ENCODE measurements at regions not wholly inside any gene's neighbourhood (a gene's known extent, or its start where the extent isn't known, plus 50 kb on each side); places are given as distances from the start of the nearest gene placed in this dataset.

DNA sequence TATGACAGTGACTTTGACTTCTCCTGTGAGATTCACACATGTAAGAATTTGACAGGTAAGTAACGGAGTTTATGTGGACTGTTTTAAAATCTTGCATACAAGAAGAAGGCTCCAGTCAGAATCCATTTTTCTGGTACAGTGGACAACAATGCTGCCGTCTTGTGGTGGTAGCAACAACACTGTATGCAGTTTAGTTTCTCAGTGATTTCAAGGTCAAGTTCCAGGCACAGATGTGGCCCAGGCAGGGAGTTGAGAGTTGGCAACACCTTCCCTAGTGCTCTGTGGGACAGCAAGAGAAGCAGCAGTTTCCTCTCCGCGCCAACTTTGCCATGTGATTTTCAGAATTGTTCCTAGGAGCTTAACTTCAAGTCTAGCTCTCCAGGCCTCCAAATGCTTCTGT, 56.0 kb upstream of the STPG2 start:
- no peaks in the 10 kb centered on the region for H3K27me3 ChIP-seq (ENCODE audit: control insufficient read depth, insufficient read depth, low read length)
- no peak overlapping the region for H3K4me3 ChIP-seq (ENCODE audit: low read depth, low read length)
- DNase-seq (ENCODE audit: low read depth) = no peak
- H3K36me3 ChIP-seq (ENCODE audit: control insufficient read depth, insufficient read depth, low read length) = no peaks in the 10 kb centered on the region
- ChIA-PET POLR2A (no interaction called here), CTCF (no interaction called here)
- no peak for TF ChIP-seq CTCF (IDR thresholded peaks at IDR 0.05; ENCODE audit: insufficient read depth, low read depth, low read length)

- ChIA-PET CTCF (no interaction called here), POLR2A (no interaction called here)
- H3K4me3 ChIP-seq (ENCODE audit: low read depth, low read length) = no peak overlapping the region
Measured at GRCh38 chr4:98195005-98195404, 51.7 kb upstream of the STPG2 start.

GRCh38 chr4:98193459-98194105, 50.3 kb upstream of the STPG2 start:
- ChIA-PET CTCF (no interaction called here), POLR2A (no interaction called here)
- H3K36me3 ChIP-seq (ENCODE audit: control insufficient read depth, insufficient read depth, low read length) = no peaks in the 10 kb centered on the region
- no peak for TF ChIP-seq CTCF (IDR thresholded peaks at IDR 0.05; ENCODE audit: insufficient read depth, low read depth, low read length)
- no peak overlapping the region for H3K4me3 ChIP-seq (ENCODE audit: low read depth, low read length)
- H3K27me3 ChIP-seq (ENCODE audit: control insufficient read depth, insufficient read depth, low read length) = no peaks in the 10 kb centered on the region
- DNase-seq (ENCODE audit: low read depth) = no peak

More at GRCh38 chr4:98195005-98195404, 51.7 kb upstream of the STPG2 start:
- H3K27me3 ChIP-seq (ENCODE audit: control insufficient read depth, insufficient read depth, low read length) = no peaks in the 10 kb centered on the region
- no peak for DNase-seq (ENCODE audit: low read depth)
- H3K36me3 ChIP-seq (ENCODE audit: control insufficient read depth, insufficient read depth, low read length) = no peaks in the 10 kb centered on the region
- no peak for TF ChIP-seq CTCF (IDR thresholded peaks at IDR 0.05; ENCODE audit: insufficient read depth, low read depth, low read length)
